GM04503 (cell line): ENCODE measurements at regions not wholly inside any gene's neighbourhood (a gene's known extent, or its start where the extent isn't known, plus 50 kb on each side); places are given as distances from the start of the nearest gene placed in this dataset.

Source experiments
- DNase-seq: peaks from one replicate; pipeline ENCODE4 v3.0.0-alpha.2; 2012; ENCODE audit warnings: low read depth

- no peak for DNase-seq
Observed at GRCh38 chr14:101066826-101067510, 163.4 kb upstream of the RTL1 start.

GRCh38 chr14:101068313-101069227 lies 165.0 kb upstream of the RTL1 start:
- DNase-seq = no peak

GRCh38 chr14:101069228-101069549 lies 165.7 kb upstream of the RTL1 start:
- no peak for DNase-seq

- no peak for DNase-seq
Observed at GRCh38 chr14:101069666-101070362, 166.3 kb upstream of the RTL1 start.

- DNase-seq = no peak
Observed at GRCh38 chr14:101070540-101071492, 167.3 kb upstream of the RTL1 start.

- no peak for DNase-seq
Observed at GRCh38 chr14:101071493-101071906, 168.0 kb upstream of the RTL1 start.

GRCh38 chr14:101072070-101072469 lies 168.5 kb upstream of the RTL1 start:
- no peak for DNase-seq

GRCh38 chr14:101072531-101072930 lies 169.0 kb upstream of the RTL1 start:
- DNase-seq = no peak

- peak; percentile 47 for DNase-seq
Observed at GRCh38 chr14:101072945-101073597, 169.5 kb upstream of the RTL1 start.

- no peak for DNase-seq
Observed at GRCh38 chr14:101073598-101073965, 170.1 kb upstream of the RTL1 start.

GRCh38 chr14:101074196-101075024 lies 170.9 kb upstream of the RTL1 start:
- DNase-seq = no peak

- DNase-seq = no peak
Observed at GRCh38 chr14:101075025-101075800, 171.7 kb upstream of the RTL1 start.

GRCh38 chr14:101075801-101076413 lies 172.4 kb upstream of the RTL1 start:
- DNase-seq = no peak

GRCh38 chr14:101076451-101077198 lies 173.1 kb upstream of the RTL1 start:
- no peak for DNase-seq

- no peak for DNase-seq
Observed at GRCh38 chr14:101077481-101078074, 174.1 kb upstream of the RTL1 start.

GRCh38 chr14:101078170-101078891 lies 174.8 kb upstream of the RTL1 start:
- no peak for DNase-seq

GRCh38 chr14:101078892-101079221 lies 175.3 kb upstream of the RTL1 start:
- DNase-seq = no peak
